ENCODE measurements at regions not wholly inside any gene's neighbourhood (a gene's known extent, or its start where the extent isn't known, plus 50 kb on each side); places are given as distances from the start of the nearest gene placed in this dataset.

GRCh38 chr3:147651107-147651778 is 242.1 kb downstream of the ZIC1 start:
- dilution Hi-C loops (cut with MboI; ENCODE audit: extremely low pct_ligation_motif_present, low sequenced_read_pairs), result no loop called here
- Histone ChIP-seq H3K27me3 (ENCODE audit: control insufficient read depth, extremely low read depth, insufficient read depth, low read length) (no peaks in the 10 kb centered on the region), H3K9me3 (ENCODE audit: control insufficient read depth, low read depth, low read length) (no peaks in the 10 kb centered on the region), H3K4me1 (ENCODE audit: control insufficient read depth, extremely low read depth, insufficient read depth, low read length) (no peaks in the 10 kb centered on the region), H3K9me1 (ENCODE audit: control insufficient read depth, extremely low read depth, insufficient read depth, low read length) (no peaks in the 10 kb centered on the region), H3K4me2 (ENCODE audit: control insufficient read depth, extremely low read depth, insufficient read depth, low read depth, low read length) (no peak overlapping the region), H3K4me3 (ENCODE audit: control insufficient read depth in 2 of 3, extremely low read depth in 1 of 3, insufficient read depth in 2 of 3, low read depth in 1 of 3, low read length in 3 of 3) (no peak overlapping the region), H3K27ac (ENCODE audit: control insufficient read depth, insufficient read depth, low read length) (no peak overlapping the region), H2AFZ (ENCODE audit: control insufficient read depth, low read length) (no peak overlapping the region), H3K9ac (ENCODE audit: control insufficient read depth, extremely low read depth, insufficient read depth, low read length) (no peak overlapping the region), H3K79me2 (ENCODE audit: control insufficient read depth, insufficient read depth, low read length) (no peaks in the 10 kb centered on the region), H3K36me3 (ENCODE audit: control insufficient read depth in 2 of 2, extremely low read depth in 1 of 2, insufficient read depth in 2 of 2, low read length in 2 of 2) (no peaks in the 10 kb centered on the region), H4K20me1 (ENCODE audit: control insufficient read depth, extremely low read depth, insufficient read depth, low read length) (no peaks in the 10 kb centered on the region)
- FAIRE-seq (no peak), DNase-seq (ENCODE audit: low read depth, low spot score) (no peak)
- TF ChIP-seq CTCF (optimal IDR thresholded peaks at IDR 0.05 in 1 of 3, IDR thresholded peaks at IDR 0.05 in 1 of 3, conservative IDR thresholded peaks at IDR 0.05 in 1 of 3; ENCODE audit: extremely low read depth in 1 of 3, insufficient read depth in 2 of 3, low read length in 3 of 3), result no peak
- no peak for TF ChIP-seq EZH2 (IDR thresholded peaks at IDR 0.05; ENCODE audit: low read length)

- Histone ChIP-seq H3K36me3 (ENCODE audit: control insufficient read depth in 2 of 2, extremely low read depth in 1 of 2, insufficient read depth in 2 of 2, low read length in 2 of 2) (no peaks in the 10 kb centered on the region), H3K9me3 (ENCODE audit: control insufficient read depth, low read depth, low read length) (no peaks in the 10 kb centered on the region), H3K4me2 (ENCODE audit: control insufficient read depth, extremely low read depth, insufficient read depth, low read depth, low read length) (no peak overlapping the region), H3K27me3 (ENCODE audit: control insufficient read depth, extremely low read depth, insufficient read depth, low read length) (no peaks in the 10 kb centered on the region), H3K79me2 (ENCODE audit: control insufficient read depth, insufficient read depth, low read length) (no peaks in the 10 kb centered on the region), H2AFZ (ENCODE audit: control insufficient read depth, low read length) (no peak overlapping the region), H3K4me3 (ENCODE audit: control insufficient read depth in 2 of 3, extremely low read depth in 1 of 3, insufficient read depth in 2 of 3, low read depth in 1 of 3, low read length in 3 of 3) (no peak overlapping the region), H3K9ac (ENCODE audit: control insufficient read depth, extremely low read depth, insufficient read depth, low read length) (no peak overlapping the region), H3K4me1 (ENCODE audit: control insufficient read depth, extremely low read depth, insufficient read depth, low read length) (no peaks in the 10 kb centered on the region), H3K9me1 (ENCODE audit: control insufficient read depth, extremely low read depth, insufficient read depth, low read length) (no peaks in the 10 kb centered on the region), H3K27ac (ENCODE audit: control insufficient read depth, insufficient read depth, low read length) (no peak overlapping the region), H4K20me1 (ENCODE audit: control insufficient read depth, extremely low read depth, insufficient read depth, low read length) (no peaks in the 10 kb centered on the region)
- dilution Hi-C loops (cut with MboI; ENCODE audit: extremely low pct_ligation_motif_present, low sequenced_read_pairs), result no loop called here
- DNase-seq (ENCODE audit: low read depth, low spot score) (no peak), FAIRE-seq (no peak)
- TF ChIP-seq EZH2 (IDR thresholded peaks at IDR 0.05; ENCODE audit: low read length), result no peak
- TF ChIP-seq CTCF (optimal IDR thresholded peaks at IDR 0.05 in 1 of 3, IDR thresholded peaks at IDR 0.05 in 1 of 3, conservative IDR thresholded peaks at IDR 0.05 in 1 of 3; ENCODE audit: extremely low read depth in 1 of 3, insufficient read depth in 2 of 3, low read length in 3 of 3), result no peak
Observed at GRCh38 chr3:147652651-147653366, 243.6 kb downstream of the ZIC1 start.

Measured in keratinocyte (primary cell).